ENCODE measurements at regions not wholly inside any gene's neighbourhood (a gene's known extent, or its start where the extent isn't known, plus 50 kb on each side); places are given as distances from the start of the nearest gene placed in this dataset.
A peak's percentile ranks its signal among the peaks of the same experiment; 100 is the strongest.

DNA sequence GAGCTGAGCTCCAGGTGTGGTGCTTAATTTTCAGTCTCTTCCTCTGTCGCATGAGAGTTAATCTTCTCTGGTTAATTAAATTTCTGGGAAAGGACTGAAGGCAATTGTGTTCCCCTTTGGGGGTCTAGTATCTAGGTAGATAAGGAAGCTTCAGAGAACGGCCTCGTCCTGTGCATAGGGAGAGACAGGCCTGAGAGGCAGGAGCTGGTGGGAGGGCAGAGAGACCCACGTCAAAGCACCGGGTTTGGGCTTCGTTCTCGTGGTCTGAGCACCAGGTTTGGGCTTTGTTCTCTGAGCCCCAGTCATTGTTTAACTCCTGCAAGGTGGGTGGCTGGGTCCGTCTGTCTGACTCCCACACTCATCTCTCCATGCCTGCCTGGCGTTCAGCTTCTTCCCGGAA lies 160.8 kb upstream of the PITRM1 start:
- intact Hi-C loops (cut with DNase I; ENCODE audit: low total_unique reads) = no loop called here
- no peaks in the 10 kb centered on the region for H3K4me1 ChIP-seq
- no peak overlapping the region for H3K4me3 ChIP-seq
- WGBS, 5 donors = 77 to 89% (median 82%) methylated on average over 10 of the region's 10 CpGs
- TF ChIP-seq, protein P1, sequence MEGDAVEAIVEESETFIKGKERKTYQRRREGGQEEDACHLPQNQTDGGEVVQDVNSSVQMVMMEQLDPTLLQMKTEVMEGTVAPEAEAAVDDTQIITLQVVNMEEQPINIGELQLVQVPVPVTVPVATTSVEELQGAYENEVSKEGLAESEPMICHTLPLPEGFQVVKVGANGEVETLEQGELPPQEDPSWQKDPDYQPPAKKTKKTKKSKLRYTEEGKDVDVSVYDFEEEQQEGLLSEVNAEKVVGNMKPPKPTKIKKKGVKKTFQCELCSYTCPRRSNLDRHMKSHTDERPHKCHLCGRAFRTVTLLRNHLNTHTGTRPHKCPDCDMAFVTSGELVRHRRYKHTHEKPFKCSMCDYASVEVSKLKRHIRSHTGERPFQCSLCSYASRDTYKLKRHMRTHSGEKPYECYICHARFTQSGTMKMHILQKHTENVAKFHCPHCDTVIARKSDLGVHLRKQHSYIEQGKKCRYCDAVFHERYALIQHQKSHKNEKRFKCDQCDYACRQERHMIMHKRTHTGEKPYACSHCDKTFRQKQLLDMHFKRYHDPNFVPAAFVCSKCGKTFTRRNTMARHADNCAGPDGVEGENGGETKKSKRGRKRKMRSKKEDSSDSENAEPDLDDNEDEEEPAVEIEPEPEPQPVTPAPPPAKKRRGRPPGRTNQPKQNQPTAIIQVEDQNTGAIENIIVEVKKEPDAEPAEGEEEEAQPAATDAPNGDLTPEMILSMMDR (IDR thresholded peaks at IDR 0.05) = no peak
- TF ChIP-seq EP300 (IDR thresholded peaks at IDR 0.05) (no peak), POLR2A (IDR thresholded peaks at IDR 0.05) (no peak), POLR2AphosphoS5 (IDR thresholded peaks at IDR 0.05) (no peak)
- H3K27ac ChIP-seq = no peak overlapping the region
- no peaks in the 10 kb centered on the region for H3K9me3 ChIP-seq
- DNase-seq = no peak
- H3K27me3 ChIP-seq = no peaks in the 10 kb centered on the region
- H3K36me3 ChIP-seq = no peaks in the 10 kb centered on the region

DNA sequence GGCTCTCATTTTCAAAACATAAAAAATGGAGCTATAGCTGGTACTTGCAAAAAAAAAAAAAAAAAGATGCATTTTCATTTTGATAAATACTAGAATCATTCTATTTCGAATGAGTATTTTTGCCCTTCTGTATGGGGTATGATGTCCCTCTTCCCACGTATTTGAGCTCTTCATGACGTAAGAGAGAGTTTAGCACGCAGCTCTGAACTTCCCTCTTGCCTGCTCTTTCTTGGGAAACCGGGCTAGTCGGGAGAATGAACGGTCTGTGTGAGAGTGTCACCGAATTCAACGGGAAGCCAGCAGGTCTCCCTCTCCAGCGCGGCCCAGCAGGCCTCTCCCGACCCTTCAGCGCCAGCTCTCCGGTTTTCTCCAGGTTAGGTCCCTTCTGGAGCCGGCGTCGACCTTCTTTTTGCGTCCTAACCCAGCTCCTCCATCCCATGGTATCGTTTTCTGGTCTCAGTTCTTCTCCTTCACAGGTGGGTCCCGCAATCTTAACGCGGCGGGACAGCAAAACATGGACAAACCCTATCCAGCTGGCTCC lies 159.2 kb upstream of the PITRM1 start:
- Histone ChIP-seq H3K4me1 (no peaks in the 10 kb centered on the region), H3K9me3 (no peaks in the 10 kb centered on the region), H3K4me3 (no peak overlapping the region), H3K27ac (no peak overlapping the region), H3K27me3 (no peaks in the 10 kb centered on the region), H3K36me3 (no peaks in the 10 kb centered on the region)
- intact Hi-C loops (cut with DNase I; ENCODE audit: low total_unique reads) = no loop called here
- TF ChIP-seq EP300 (IDR thresholded peaks at IDR 0.05) (no peak), POLR2A (IDR thresholded peaks at IDR 0.05) (no peak), POLR2AphosphoS5 (IDR thresholded peaks at IDR 0.05) (no peak)
- TF ChIP-seq, protein P1 (IDR thresholded peaks at IDR 0.05) = no peak
- WGBS, 5 donors = 93 to 95% (median 94%) methylated on average over 23 of the region's 23 CpGs
- no peak for DNase-seq

DNA sequence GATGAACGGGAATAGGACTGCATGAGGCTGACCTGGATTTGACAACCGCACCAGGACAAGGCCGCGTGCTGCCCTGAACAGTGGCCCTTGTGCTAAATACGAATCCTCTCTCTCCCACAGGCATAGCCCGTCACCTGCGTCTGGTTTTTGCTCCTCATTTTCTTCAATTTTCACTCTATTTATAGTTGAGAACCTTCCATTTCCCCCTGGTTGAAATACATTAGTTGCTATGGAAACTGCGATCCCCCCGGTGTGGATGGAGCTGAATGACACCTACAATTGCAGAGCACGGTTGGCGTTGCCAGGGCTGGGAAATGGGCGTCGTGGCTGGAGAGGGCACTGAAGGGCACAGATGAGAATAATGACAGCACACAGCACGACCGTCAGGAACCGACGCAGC lies 158.6 kb upstream of the PITRM1 start:
- Histone ChIP-seq H3K27me3 (no peaks in the 10 kb centered on the region), H3K36me3 (no peaks in the 10 kb centered on the region), H3K4me3 (no peak overlapping the region), H3K4me1 (no peaks in the 10 kb centered on the region), H3K27ac (no peak overlapping the region), H3K9me3 (no peaks in the 10 kb centered on the region)
- WGBS, 5 donors = 94 to 97% (median 95%) methylated on average over 17 of the region's 17 CpGs
- TF ChIP-seq POLR2AphosphoS5 (IDR thresholded peaks at IDR 0.05) = no peak
- TF ChIP-seq, protein P1 (IDR thresholded peaks at IDR 0.05) = no peak
- no peak for TF ChIP-seq EP300 (IDR thresholded peaks at IDR 0.05)
- TF ChIP-seq POLR2A (IDR thresholded peaks at IDR 0.05) = no peak
- intact Hi-C loops (cut with DNase I; ENCODE audit: low total_unique reads) = no loop called here
- DNase-seq = no peak

DNA sequence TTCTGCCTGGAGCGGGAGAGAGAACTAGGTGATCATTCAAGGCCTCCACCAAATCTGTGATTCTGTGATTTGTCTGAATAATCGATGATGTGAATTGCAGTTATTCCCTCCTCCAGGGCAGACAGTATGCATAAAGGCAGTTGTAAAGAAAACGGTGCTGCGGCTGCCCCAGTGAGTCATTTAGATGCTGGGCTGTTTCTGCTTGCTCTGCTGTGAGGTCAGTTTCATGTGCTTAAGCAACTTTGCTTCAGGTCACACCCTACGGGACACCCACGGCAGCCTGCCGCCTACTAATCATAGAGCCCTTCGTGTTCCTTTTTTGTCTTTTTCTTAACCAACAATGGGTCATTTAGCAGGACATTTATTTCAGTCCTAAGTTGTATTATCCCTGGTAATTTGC lies 158.1 kb upstream of the PITRM1 start:
- H3K27ac ChIP-seq = no peak overlapping the region
- H3K4me3 ChIP-seq = no peak overlapping the region
- no peaks in the 10 kb centered on the region for H3K9me3 ChIP-seq
- TF ChIP-seq, protein P1 (IDR thresholded peaks at IDR 0.05) = no peak
- TF ChIP-seq EP300 (IDR thresholded peaks at IDR 0.05) (no peak), POLR2AphosphoS5 (IDR thresholded peaks at IDR 0.05) (no peak)
- DNase-seq = peak in 1 of 2 donors; percentile 63
- H3K36me3 ChIP-seq = no peaks in the 10 kb centered on the region
- H3K27me3 ChIP-seq = no peaks in the 10 kb centered on the region
- no peaks in the 10 kb centered on the region for H3K4me1 ChIP-seq
- intact Hi-C loops (cut with DNase I; ENCODE audit: low total_unique reads) = no loop called here
- WGBS, 5 donors = 36 to 65% (median 50%) methylated on average over 8 of the region's 8 CpGs

All from stomach (tissue), 8 donors.